Lower leg skin (tissue), 4 donors: ENCODE measurements at regions not wholly inside any gene's neighbourhood (a gene's known extent, or its start where the extent isn't known, plus 50 kb on each side); places are given as distances from the start of the nearest gene placed in this dataset.
"Not testable (repeated sequence)": the region's sequence is repeated elsewhere in the genome, so short reads cannot be mapped to it uniquely, and the experiment has no call there.

Experiments used
- DNase-seq, 2 donors: peaks; one replicate each; pipeline ENCODE4 v3.0.0-alpha.2; 2019; ENCODE audit warnings: low spot score in 2 of 2
- H3K4me3 ChIP-seq: fragments of 200-600 bp; sonication (generic); 2 replicates; pipeline ENCODE4 v1.5.1; 2017; ENCODE audit warnings: mild to moderate bottlenecking, low read depth; ENCODE audit not compliant: poor library complexity, severe bottlenecking
- POLR2A ChIP-seq, 2 donors: fragments of 450-650 bp; IDR thresholded peaks; one replicate each; pipeline ENCODE4 v1.6.1; 2016 to 2017; ENCODE audit warnings: antibody characterized with exemption in 2 of 2, mild to moderate bottlenecking in 1 of 2, moderate library complexity in 1 of 2
- WGBS, 2 donors: methylation state at CpG; one replicate each; pipeline ENCODE4 v1.1.5; 2018; 5-methylcytosine and 5-hydroxymethylcytosine counted together
- intact Hi-C: fragments of 100-400 bp; cut with DNase I; formaldehyde crosslinking; loops from one replicate; pipeline ENCODE4 v1.15.0; 2023; ENCODE audit warnings: low total_unique reads
- TF ChIP-seq, protein P1 (sequence below), 3 donors: fragments of 450-650 bp; IDR thresholded peaks; one replicate each; pipeline ENCODE4 v1.5.1; 2016; ENCODE audit warnings: antibody characterized with exemption in 3 of 3, mild to moderate bottlenecking in 3 of 3, moderate library complexity in 2 of 3

DNA sequence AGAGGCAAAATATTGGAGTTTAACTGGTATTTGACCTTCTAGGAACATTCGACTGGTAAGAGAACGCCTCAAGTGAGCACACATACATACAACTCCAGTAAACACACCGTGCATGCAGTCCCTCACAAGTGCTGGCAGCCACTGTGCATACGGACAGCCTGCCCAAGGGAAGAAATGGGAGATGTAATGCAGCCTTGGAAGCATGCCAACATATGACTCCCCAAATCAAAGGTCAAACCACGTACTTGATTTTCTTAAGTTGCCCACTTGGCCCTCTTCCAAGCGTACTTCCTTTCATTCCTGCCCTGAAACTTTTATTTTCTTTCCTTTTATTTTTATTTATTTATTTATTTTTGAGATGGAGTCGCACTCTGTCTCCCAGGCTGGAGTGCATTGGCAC, 206.6 kb downstream of the SPRY1 start:
- DNase-seq: no peak
- 73 to 77% methylated on average over 7 of the region's 7 CpGs for WGBS, 2 donors
- no peak overlapping the region for H3K4me3 ChIP-seq
- TF ChIP-seq POLR2A (IDR thresholded peaks at IDR 0.05): no peak
- TF ChIP-seq, protein P1, sequence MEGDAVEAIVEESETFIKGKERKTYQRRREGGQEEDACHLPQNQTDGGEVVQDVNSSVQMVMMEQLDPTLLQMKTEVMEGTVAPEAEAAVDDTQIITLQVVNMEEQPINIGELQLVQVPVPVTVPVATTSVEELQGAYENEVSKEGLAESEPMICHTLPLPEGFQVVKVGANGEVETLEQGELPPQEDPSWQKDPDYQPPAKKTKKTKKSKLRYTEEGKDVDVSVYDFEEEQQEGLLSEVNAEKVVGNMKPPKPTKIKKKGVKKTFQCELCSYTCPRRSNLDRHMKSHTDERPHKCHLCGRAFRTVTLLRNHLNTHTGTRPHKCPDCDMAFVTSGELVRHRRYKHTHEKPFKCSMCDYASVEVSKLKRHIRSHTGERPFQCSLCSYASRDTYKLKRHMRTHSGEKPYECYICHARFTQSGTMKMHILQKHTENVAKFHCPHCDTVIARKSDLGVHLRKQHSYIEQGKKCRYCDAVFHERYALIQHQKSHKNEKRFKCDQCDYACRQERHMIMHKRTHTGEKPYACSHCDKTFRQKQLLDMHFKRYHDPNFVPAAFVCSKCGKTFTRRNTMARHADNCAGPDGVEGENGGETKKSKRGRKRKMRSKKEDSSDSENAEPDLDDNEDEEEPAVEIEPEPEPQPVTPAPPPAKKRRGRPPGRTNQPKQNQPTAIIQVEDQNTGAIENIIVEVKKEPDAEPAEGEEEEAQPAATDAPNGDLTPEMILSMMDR (IDR thresholded peaks at IDR 0.05): no peak
- intact Hi-C loops: no loop called here

DNA sequence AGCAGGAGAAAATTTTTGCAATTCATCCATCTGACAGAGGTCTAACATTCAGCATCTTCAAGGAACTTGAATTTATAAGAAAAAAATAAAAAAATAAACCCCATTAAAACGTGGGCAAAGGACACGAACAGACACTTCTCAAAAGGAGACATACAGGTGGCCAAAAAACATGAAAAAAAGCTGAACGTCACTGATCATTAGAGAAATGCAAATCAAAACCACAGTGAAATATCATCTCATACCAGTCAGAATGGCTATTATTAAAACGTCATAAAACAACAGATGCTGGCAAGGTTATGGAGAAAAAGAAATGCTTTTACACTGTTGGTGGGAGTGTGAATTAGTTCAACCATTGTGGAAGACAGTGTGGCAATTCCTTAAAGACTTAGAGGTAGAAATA, 209.2 kb downstream of the SPRY1 start:
- intact Hi-C loops, H3K4me3 ChIP-seq, DNase-seq: not testable (repeated sequence)
- WGBS, 2 donors: 67 to 70% methylated on average over 4 of the region's 4 CpGs

DNA sequence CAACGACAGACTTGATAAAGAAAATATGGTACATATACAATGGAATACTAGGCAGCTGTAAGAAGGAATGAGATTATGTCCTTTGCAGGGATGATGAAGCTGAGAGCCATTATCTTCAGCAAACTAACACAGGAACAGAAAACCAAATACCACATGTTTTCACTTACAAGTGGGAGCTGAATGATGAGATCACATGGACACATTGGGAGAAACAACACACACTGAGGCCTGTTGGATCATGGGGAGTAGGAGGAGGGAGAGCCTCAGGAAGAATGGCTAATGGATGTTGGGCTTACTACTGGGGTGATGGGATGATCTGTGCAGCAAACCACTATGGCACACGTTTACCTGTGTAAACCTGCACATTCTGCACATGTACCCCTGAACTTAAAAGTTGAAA, 209.7 kb downstream of the SPRY1 start:
- no peak overlapping the region for H3K4me3 ChIP-seq
- no peak for DNase-seq
- 87% methylated on average over 2 of the region's 2 CpGs for WGBS, 2 donors
- intact Hi-C loops: no loop called here
- no peak for TF ChIP-seq POLR2A (IDR thresholded peaks at IDR 0.05)
- TF ChIP-seq, protein P1 (IDR thresholded peaks at IDR 0.05): no peak

DNA sequence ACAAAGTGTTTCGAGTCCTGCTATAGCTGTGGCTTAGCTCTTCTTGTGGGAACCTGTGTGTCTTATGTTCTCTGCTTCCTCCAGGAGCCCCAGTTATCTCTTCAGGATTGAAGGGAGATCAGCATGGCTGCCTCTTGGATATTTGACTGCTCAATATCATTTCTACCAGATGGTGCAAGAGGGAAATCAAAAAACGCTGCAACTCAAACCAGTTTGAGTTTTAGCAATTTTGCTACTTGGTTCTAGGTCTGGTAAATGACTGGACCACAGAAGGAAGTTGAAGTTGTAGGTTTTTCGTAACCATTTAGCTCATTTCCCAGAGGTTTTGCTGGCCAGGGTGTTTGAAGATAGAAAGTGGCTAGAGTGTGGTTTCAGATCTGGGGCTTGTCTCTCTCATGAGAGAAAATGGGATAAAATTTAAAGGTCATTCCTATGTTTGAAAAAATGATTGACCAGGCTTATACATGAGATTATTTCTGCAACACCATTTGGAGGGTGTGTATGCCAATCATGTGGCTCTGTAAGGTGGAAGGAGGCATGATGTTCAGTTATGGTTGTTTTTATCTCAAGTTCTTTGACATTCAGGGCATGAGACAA, 210.4 kb downstream of the SPRY1 start:
- TF ChIP-seq POLR2A (IDR thresholded peaks at IDR 0.05): no peak
- TF ChIP-seq, protein P1 (IDR thresholded peaks at IDR 0.05): no peak
- no peak overlapping the region for H3K4me3 ChIP-seq
- 77 to 79% methylated on average over 3 of the region's 3 CpGs for WGBS, 2 donors
- no peak for DNase-seq
- intact Hi-C loops: no loop called here

DNA sequence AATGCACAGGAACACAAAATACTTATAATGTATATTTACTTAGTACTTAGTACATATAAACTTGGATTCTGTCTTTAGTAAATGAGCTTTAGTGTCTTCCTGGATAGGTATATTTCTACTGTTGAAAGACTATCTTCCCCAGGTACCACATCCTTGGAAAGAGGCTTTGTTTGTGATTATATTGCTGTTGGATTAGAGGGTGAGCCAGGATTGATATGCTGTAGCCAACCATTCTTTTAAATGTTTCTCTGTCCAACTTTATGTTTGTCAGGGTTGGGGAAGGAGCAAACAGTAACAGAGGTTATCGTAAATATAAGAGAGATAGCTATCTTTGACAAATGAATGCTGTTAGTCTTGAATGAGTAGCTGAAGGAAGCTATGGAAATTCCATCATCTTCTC, 213.2 kb downstream of the SPRY1 start:
- intact Hi-C loops: no loop called here
- WGBS, 2 donors: 68 to 83% methylated on average over 1 of the region's 1 CpG
- no peak for TF ChIP-seq POLR2A (IDR thresholded peaks at IDR 0.05)
- TF ChIP-seq, protein P1 (IDR thresholded peaks at IDR 0.05): no peak
- DNase-seq: no peak
- no peak overlapping the region for H3K4me3 ChIP-seq

DNA sequence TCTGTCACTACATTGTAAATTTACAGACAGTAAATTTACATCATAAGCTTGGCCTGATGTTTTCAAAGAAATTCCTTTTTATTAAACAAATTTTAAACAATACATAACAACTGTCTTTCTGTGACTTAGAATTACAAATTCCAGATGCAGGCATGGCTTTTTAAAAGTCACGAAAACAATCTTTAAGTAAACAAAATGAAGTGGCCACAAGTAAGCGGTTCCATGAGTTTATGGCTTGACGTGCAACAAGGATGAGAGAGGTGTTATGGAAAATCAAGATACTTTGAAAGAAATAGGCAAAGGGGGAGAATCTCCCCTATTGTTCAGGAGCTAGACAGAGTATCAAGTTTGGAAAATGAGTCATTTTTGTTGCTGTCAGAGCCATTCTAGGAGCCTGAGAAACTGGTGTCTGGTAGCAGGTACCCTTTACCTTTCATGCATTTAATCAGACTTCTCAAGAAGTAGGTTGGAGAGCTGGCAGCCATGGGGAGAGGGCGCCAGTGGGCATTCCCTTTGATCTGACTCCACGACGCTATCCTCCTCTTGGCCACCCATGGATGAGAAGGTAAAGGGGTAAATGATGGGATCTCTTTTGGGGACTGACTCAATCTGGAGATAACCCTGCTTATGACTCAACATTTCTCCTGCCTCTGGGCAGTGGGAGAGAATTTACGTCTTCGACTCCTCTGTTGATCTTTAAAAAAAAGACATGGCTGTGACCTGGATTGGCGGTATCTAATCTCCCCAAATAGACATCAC, 217.2 kb downstream of the SPRY1 start:
- intact Hi-C loops: no loop called here
- DNase-seq: no peak
- WGBS, 2 donors: 92 to 94% methylated on average over 9 of the region's 9 CpGs
- TF ChIP-seq, protein P1 (IDR thresholded peaks at IDR 0.05): no peak
- TF ChIP-seq POLR2A (IDR thresholded peaks at IDR 0.05): no peak
- H3K4me3 ChIP-seq: no peak overlapping the region
